ENCODE measurements at regions not wholly inside any gene's neighbourhood (a gene's known extent, or its start where the extent isn't known, plus 50 kb on each side); places are given as distances from the start of the nearest gene placed in this dataset.

- no peak for DNase-seq
Observed at GRCh38 chr9:18359335-18359734, 114.6 kb upstream of the ADAMTSL1 start.

DNA sequence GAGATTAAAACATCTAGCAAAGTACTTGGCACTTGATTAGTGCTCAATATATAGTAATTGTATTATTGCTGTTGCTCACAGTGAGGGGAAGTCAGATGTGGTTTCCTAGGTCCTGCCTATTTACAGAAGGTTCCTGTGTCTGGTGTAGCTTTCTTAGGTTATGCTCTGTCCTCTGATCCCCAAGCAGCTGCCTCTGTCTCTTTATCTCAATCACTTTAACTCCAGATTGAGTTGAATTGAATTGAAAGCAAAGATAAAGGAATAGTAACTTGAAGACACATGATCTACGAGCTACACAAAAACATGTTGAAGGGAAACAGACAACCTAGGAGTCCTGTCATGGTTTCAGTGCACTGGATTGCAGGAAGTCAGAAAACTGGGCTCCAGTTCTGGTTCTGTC, 113.9 kb upstream of the ADAMTSL1 start:
- DNase-seq: no peak

DNA sequence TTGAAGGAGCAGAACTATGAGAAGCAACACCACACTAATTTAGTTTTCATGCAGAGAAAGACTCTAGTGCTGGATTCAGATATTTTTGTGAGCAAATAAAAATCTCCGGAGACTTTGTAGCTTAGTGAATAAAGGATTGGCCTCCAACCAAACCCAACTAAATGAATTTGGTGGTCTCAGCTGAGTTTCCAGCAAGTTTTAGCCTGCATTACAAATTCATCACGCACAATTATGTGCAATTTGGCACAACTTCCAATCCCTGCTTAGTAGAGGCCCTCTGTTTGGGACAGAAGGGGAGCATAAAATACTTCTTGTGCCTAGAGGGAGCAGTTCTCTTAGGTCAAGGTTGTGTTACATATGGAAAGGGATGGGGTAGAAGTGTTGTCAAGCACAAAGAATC, 112.3 kb upstream of the ADAMTSL1 start:
- DNase-seq: no peak

- DNase-seq: no peak
Observed at GRCh38 chr9:18362166-18362565, 111.8 kb upstream of the ADAMTSL1 start.

DNA sequence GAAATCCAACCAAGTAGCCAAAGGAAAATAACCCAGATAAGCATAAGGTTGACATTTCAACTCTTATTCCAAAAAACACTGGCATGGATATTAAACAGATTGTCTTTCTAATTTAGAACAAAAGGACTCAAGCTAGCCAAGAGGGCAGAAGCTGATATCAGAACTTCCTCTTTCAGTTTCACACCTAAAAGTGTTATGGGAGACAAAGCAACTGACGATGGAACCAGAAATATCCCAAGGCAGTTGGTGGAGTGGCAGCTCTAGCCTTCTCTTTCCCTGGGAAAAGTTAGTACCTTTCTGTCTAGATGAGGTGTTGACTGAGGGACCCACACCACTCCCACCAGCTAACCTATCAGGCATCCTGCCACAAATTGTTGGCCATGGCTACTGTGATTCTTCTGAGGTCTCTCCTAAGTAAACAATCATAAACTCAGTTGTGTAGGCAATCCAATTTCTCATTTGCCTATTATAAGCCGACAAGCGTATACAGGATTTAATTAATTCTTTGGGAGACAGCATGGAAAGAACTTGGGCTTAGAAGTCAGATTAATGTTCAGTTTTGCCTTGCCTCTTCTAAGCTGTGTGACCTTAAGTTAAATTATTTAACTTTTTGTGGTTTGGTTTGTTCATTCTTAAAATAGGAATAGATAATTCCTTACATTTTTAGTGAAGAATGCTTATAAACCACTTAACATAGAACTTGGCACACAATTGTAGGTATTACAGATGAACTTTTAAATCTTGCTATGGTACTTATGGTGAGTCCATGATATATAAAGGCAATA, 110.9 kb upstream of the ADAMTSL1 start:
- DNase-seq: peak; percentile 55

GRCh38 chr9:18365651-18366050, 108.3 kb upstream of the ADAMTSL1 start:
- peak; percentile 32 for DNase-seq

GRCh38 chr9:18366184-18366583, 107.8 kb upstream of the ADAMTSL1 start:
- DNase-seq: peak; percentile 65

GRCh38 chr9:18368206-18368605, 105.7 kb upstream of the ADAMTSL1 start:
- no peak for DNase-seq

GRCh38 chr9:18371141-18371540, 102.8 kb upstream of the ADAMTSL1 start:
- no peak for DNase-seq

- no peak for DNase-seq
Observed at GRCh38 chr9:18371621-18372020, 102.3 kb upstream of the ADAMTSL1 start.

DNA sequence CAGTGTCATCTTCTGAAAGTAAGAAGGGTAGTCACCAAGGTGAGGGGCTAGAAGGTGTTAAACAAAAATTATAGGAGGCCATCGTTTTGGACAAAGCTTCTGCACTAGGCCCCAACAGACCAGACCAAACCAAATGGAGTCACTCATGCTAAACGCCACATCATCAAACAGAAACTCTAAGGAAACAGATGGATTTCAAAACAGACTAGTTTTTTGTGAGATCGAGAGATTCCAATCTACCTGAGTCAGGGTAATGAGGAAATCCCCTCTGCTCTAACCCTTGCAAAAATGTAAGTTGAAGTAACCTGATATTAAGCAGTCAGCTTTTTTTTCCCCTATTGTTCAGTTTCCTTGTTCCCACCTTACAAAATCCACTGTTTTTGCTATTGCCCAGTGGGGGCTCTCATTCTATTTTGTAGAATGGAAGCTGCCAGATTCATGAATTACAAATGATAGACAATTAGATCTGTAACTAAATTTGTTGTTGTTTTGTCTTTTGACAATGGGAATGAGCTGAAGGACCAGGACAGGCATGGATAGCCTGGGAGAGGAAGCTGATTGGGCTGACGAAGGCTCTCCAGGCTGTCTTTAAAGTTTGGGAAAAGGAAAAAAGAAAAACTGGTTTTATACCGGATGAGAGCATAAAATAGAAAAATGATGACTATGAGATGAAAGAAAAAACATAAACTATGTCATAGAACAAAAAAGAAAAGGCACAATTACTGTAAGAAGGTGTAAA, 94.7 kb upstream of the ADAMTSL1 start:
- DNase-seq: no peak

- DNase-seq: no peak
Observed at GRCh38 chr9:18382243-18382642, 91.7 kb upstream of the ADAMTSL1 start.

DNA sequence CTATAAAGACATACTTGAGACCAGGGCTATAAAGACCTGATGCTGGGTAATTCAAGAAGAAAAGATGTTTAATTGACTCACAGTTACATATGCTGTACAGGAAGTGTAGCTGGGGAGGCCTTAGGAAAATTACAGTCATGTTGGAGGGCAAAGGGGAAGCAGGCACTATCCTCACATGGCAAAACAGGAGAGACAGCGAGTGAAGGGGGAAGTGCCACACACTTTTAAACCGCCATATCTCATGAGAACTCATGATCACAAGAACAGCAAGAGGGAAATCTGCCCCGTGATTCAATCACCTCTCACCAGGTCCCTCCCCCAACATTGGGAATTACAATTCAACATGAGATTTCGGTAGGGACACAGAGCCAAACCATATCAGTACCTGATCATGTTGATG, 89.9 kb upstream of the ADAMTSL1 start:
- no peak for DNase-seq

DNA sequence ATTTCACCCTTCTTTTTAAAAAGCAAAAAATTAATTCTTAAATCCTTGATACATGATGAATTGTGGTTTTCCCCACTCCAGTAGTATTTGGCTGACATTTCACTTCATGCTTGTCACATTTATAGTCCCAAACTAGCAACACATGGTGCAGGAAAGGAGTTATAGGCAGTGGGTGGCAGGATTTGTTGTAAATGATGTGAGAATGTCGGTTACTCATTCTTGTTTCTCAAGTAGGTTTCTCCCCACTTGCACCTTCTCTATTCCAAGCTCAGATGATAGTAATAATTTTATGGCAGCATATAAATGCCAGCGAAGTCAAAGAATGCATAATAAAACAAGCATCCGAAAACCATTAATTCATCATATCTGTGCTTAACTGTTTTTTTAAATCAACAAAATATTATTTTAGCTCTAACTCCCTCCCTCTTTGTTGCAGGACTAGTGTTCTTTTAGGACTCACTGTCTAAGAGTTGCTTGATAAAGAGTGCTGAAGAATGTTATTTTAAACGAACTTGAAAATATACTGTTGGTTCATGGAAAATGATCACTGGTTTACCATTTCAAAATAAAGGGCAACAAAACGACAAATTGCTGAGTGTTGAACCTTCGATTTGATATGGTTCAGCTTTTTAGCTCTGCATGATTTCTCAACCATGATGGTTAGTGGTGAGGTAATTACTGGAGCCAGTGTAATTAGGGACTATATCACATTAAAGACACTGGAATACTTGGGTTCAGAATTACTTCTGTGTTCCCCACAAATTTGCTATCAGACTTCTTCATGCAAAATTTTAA, 88.1 kb upstream of the ADAMTSL1 start:
- DNase-seq: no peak

DNA sequence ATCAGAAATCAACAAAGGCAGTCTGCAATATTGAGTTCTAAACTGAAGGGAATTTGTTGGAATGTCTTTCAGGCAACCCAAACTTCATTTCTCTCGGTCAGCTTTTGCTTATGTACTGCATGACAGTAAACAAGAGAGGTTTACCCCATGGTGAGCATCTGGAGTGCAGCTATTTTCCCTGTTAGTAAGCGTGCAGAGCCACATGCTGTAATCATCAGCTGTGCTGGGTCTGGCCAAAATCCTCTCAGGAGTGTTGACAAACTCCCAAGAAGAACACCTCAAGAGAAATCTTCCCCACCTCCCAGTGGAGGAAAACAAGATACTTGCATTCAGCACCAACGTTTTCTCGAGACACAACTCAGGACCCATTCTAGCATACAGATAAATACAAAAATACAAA, 83.6 kb upstream of the ADAMTSL1 start:
- DNase-seq: no peak

- no peak for DNase-seq
Observed at GRCh38 chr9:18393340-18394130, 80.4 kb upstream of the ADAMTSL1 start.

GRCh38 chr9:18394847-18395351, 79.1 kb upstream of the ADAMTSL1 start:
- no peak for DNase-seq

GRCh38 chr9:18396102-18396728, 77.7 kb upstream of the ADAMTSL1 start:
- peak; percentile 39 for DNase-seq

GRCh38 chr9:18397076-18397475, 76.9 kb upstream of the ADAMTSL1 start:
- DNase-seq: no peak

DNA sequence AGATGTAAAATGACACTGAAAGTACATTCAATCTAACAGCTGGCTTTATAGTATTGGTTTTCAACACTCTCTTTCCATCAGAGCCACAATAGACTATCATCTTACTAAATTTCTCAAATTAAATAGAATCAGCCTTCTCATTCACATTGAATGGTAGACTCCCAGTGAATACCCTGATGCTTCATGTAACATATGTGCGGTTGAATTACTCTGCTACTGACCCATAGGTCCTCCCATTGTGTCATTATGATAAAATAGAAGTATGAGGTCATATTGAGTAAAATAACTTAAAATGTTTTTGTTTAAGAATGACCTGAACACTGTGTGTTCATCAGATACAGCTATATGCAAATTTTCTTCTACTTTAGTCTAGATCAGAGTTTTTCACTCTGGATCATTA, 75.9 kb upstream of the ADAMTSL1 start:
- DNase-seq: no peak

GRCh38 chr9:18404434-18405029, 69.4 kb upstream of the ADAMTSL1 start:
- DNase-seq: no peak

GRCh38 chr9:18405240-18405639, 68.7 kb upstream of the ADAMTSL1 start:
- no peak for DNase-seq
